SK-N-SH treated with all-trans-retinoic acid at 6 μM for 48 hours (cell line): ENCODE measurements at regions not wholly inside any gene's neighbourhood (a gene's known extent, or its start where the extent isn't known, plus 50 kb on each side); places are given as distances from the start of the nearest gene placed in this dataset.

Experiments used
- CREB5 ChIP-seq: fragments of 250-450 bp; sonication (Bioruptor Pico); IDR thresholded peaks from 2 replicates; pipeline ENCODE4 v1.5.1; 2020; ENCODE audit warnings: low read depth, mild to moderate bottlenecking, moderate library complexity
- CSDC2 ChIP-seq: fragments of 250-450 bp; sonication (Bioruptor Pico); IDR thresholded peaks from 2 replicates; pipeline ENCODE4 v1.5.0; 2020; ENCODE audit warnings: mild to moderate bottlenecking, moderate library complexity
- TF ChIP-seq, protein P1 (sequence below): fragments of 250-450 bp; sonication (Bioruptor Pico); IDR thresholded peaks from 2 replicates; pipeline ENCODE4 v1.8.0; 2020; ENCODE audit warnings: mild to moderate bottlenecking, moderate library complexity, borderline replicate concordance
- TF ChIP-seq, protein P2 (sequence below): fragments of 250-450 bp; sonication (Bioruptor Pico); IDR thresholded peaks from 2 replicates; pipeline ENCODE4 v1.5.1; 2021; ENCODE audit warnings: mild to moderate bottlenecking, moderate library complexity

DNA sequence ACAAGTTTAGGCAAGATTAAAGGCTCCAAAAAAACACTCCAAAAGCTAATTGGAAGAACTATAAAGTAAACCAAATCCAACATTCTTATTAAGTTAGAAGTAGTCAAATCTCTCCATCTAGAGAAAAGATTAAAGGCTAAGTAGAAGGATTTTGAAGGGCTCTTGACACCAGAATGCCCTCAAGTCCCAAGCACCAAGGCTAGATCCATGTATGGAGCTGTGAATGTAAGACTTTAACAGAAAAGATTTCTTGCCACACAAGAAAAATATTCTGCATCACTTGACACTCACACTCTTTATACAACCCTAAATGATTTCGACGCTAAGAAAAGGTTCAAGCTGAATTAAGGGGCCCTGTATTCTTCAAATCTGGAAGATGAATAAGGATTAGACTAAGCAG, 345.2 kb downstream of the VGLL3 start:
- TF ChIP-seq, protein P1, sequence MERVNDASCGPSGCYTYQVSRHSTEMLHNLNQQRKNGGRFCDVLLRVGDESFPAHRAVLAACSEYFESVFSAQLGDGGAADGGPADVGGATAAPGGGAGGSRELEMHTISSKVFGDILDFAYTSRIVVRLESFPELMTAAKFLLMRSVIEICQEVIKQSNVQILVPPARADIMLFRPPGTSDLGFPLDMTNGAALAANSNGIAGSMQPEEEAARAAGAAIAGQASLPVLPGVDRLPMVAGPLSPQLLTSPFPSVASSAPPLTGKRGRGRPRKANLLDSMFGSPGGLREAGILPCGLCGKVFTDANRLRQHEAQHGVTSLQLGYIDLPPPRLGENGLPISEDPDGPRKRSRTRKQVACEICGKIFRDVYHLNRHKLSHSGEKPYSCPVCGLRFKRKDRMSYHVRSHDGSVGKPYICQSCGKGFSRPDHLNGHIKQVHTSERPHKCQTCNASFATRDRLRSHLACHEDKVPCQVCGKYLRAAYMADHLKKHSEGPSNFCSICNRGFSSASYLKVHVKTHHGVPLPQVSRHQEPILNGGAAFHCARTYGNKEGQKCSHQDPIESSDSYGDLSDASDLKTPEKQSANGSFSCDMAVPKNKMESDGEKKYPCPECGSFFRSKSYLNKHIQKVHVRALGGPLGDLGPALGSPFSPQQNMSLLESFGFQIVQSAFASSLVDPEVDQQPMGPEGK: no peak
- no peak for TF ChIP-seq CSDC2 (CRISPR knock-in tag)
- TF ChIP-seq, protein P2, sequence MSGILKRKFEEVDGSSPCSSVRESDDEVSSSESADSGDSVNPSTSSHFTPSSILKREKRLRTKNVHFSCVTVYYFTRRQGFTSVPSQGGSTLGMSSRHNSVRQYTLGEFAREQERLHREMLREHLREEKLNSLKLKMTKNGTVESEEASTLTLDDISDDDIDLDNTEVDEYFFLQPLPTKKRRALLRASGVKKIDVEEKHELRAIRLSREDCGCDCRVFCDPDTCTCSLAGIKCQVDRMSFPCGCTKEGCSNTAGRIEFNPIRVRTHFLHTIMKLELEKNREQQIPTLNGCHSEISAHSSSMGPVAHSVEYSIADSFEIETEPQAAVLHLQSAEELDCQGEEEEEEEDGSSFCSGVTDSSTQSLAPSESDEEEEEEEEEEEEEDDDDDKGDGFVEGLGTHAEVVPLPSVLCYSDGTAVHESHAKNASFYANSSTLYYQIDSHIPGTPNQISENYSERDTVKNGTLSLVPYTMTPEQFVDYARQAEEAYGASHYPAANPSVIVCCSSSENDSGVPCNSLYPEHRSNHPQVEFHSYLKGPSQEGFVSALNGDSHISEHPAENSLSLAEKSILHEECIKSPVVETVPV (CRISPR knock-in tag): no peak
- TF ChIP-seq CREB5: no peak
